B cell (primary cell): ENCODE measurements at regions not wholly inside any gene's neighbourhood (a gene's known extent, or its start where the extent isn't known, plus 50 kb on each side); places are given as distances from the start of the nearest gene placed in this dataset.

Source experiments
- ATAC-seq: fragments of 200-7000 bp; cut with Tn5 transposase; one replicate; pipeline ENCODE4 v1.10.0; 2021; ENCODE audit warnings: low read depth, mild to moderate bottlenecking, moderate number of reproducible peaks, moderate library complexity
- CTCF ChIA-PET: fragments of 350-600 bp; sonication (Branson Sonifier 250); formaldehyde crosslinking; loops from one replicate; lab custom pipeline; 2021; ENCODE audit warnings: antibody characterized with exemption, inconsistent platforms; lab: Charles Lee
- POLR2A ChIA-PET: fragments of 350-600 bp; sonication (Branson Sonifier 250); formaldehyde crosslinking; loops from one replicate; lab custom pipeline; 2021; ENCODE audit warnings: antibody characterized with exemption; lab: Charles Lee
- DNase-seq: peaks from one replicate; pipeline ENCODE4 v3.0.0; 2013
- H2AFZ ChIP-seq: 2 replicates; pipeline ENCODE4 v1.6.1; 2012; ENCODE audit warnings: mild to moderate bottlenecking, low read depth, low read length; ENCODE audit not compliant: insufficient read depth, poor library complexity, severe bottlenecking
- H3K27ac ChIP-seq, 2 donors: 1 replicate in 1 of 2; 2 replicates in 1 of 2; pipeline ENCODE4 v1.5.1; 2012 to 2013; ENCODE audit warnings: low read length in 2 of 2, mild to moderate bottlenecking in 2 of 2, moderate library complexity in 1 of 2
- H3K27me3 ChIP-seq, 4 experiments: fragments of 200-600 bp in 1 of 4; sonication (generic) in 1 of 4; replicated peaks in 1 of 4; 1 replicate in 2 of 4; 2 replicates in 2 of 4; pipeline versions ENCODE4 v1.6.1 to v1.7.0; 2013 to 2016; ENCODE audit warnings: low read length in 3 of 4, mild to moderate bottlenecking in 2 of 4, mixed read lengths in 1 of 4, moderate library complexity in 1 of 4; ENCODE audit not compliant: insufficient read depth in 4 of 4, control insufficient read depth in 3 of 4; ENCODE audit errors: control extremely low read depth in 1 of 4
- H3K36me3 ChIP-seq, 2 experiments: replicated peaks in 1 of 2; 1 replicate in 1 of 2; 2 replicates in 1 of 2; pipeline versions ENCODE4 v1.6.1 to v1.7.1; 2013; ENCODE audit warnings: low read length in 1 of 2; ENCODE audit not compliant: insufficient read depth in 2 of 2, control insufficient read depth in 1 of 2; ENCODE audit errors: control extremely low read depth in 1 of 2, extremely low read depth in 1 of 2
- H3K4me1 ChIP-seq, 2 donors: fragments of 200-600 bp in 1 of 2; sonication (generic) in 1 of 2; 1 replicate in 1 of 2; 2 replicates in 1 of 2; pipeline versions ENCODE4 v1.5.1 to v1.6.1; 2013 to 2017; ENCODE audit warnings: low read length in 2 of 2; ENCODE audit not compliant: control insufficient read depth in 2 of 2, insufficient read depth in 2 of 2
- H3K4me2 ChIP-seq: replicated peaks from 2 replicates; pipeline ENCODE3; 2012; ENCODE audit warnings: mild to moderate bottlenecking, low read depth, low read length; ENCODE audit not compliant: poor library complexity, severe bottlenecking
- H3K4me3 ChIP-seq, 5 experiments: fragments of 200-600 bp in 1 of 5; sonication (generic) in 1 of 5; 1 replicate in 3 of 5; 2 replicates in 2 of 5; pipeline versions ENCODE4 v1.5.1 to v1.7.0; 2011 to 2016; ENCODE audit warnings: low read length in 4 of 5, mild to moderate bottlenecking in 4 of 5, low read depth in 2 of 5, control low read depth in 1 of 5, moderate library complexity in 1 of 5; ENCODE audit not compliant: insufficient read depth in 1 of 5; ENCODE audit errors: control extremely low read depth in 1 of 5, extremely low read depth in 1 of 5
- H3K79me2 ChIP-seq: fragments of 200-600 bp; sonication (generic); one replicate; pipeline ENCODE4 v1.6.0; 2016; ENCODE audit warnings: low read length; ENCODE audit not compliant: control insufficient read depth, insufficient read depth
- H3K9ac ChIP-seq: fragments of 200-600 bp; sonication (generic); 2 replicates; pipeline ENCODE4 v1.6.1; 2017; ENCODE audit warnings: mild to moderate bottlenecking, low read length, moderate library complexity
- H3K9me3 ChIP-seq, 3 donors: one replicate each; pipeline versions ENCODE4 v1.6.1 to v1.7.1; 2013; ENCODE audit warnings: low read length in 2 of 3; ENCODE audit not compliant: control insufficient read depth in 2 of 3, insufficient read depth in 1 of 3; ENCODE audit errors: control extremely low read depth in 1 of 3
- H4K20me1 ChIP-seq: 2 replicates; pipeline ENCODE4 v1.6.0; 2012; ENCODE audit warnings: mild to moderate bottlenecking, low read length; ENCODE audit not compliant: insufficient read depth, control insufficient read depth, poor library complexity, severe bottlenecking
- H3K27ac Mint-ChIP-seq: one replicate; pipeline ENCODE4 v1.8.0; 2021; ENCODE audit warnings: mixed read lengths
- H3K27me3 Mint-ChIP-seq: one replicate; pipeline ENCODE4 v1.8.0; 2021; ENCODE audit warnings: mixed read lengths
- H3K4me1 Mint-ChIP-seq: one replicate; pipeline ENCODE4 v1.8.0; 2021; ENCODE audit warnings: mixed read lengths
- H3K4me3 Mint-ChIP-seq: one replicate; pipeline ENCODE4 v1.8.0; 2021; ENCODE audit warnings: mixed read lengths
- H3K9me3 Mint-ChIP-seq: one replicate; pipeline ENCODE4 v1.8.0; 2022; ENCODE audit warnings: mixed read lengths; ENCODE audit not compliant: insufficient read depth
- CTCF ChIP-seq: fragments of 200-600 bp; IDR thresholded peaks from one replicate; pipeline ENCODE4 v1.8.0; 2022; ENCODE audit warnings: antibody characterized with exemption, mild to moderate bottlenecking
- EZH2 ChIP-seq: IDR thresholded peaks from 2 replicates; pipeline ENCODE4 v1.6.1; 2012; ENCODE audit warnings: borderline replicate concordance, low read depth, mild to moderate bottlenecking, moderate library complexity, low read length; ENCODE audit not compliant: insufficient read depth, poor library complexity, severe bottlenecking
- WGBS: methylation state at CpG from one replicate; pipeline ENCODE4 v1.1.5; 2013; ENCODE audit warnings: missing lambda C conversion rate; ENCODE audit not compliant: insufficient coverage; 5-methylcytosine and 5-hydroxymethylcytosine counted together
- intact Hi-C: fragments of 100-400 bp; cut with micrococcal nuclease; formaldehyde crosslinking; loops from one replicate; pipeline ENCODE4 v1.10.0; 2022

GRCh38 chr2:37523814-37524362 lies 147.6 kb downstream of the CDC42EP3 start:
- no peak overlapping the region for H3K27ac ChIP-seq
- intact Hi-C loops, result no loop called here
- no peaks in the 10 kb centered on the region for H3K9me3 ChIP-seq
- H3K27me3 Mint-ChIP-seq, result no peaks in the 10 kb centered on the region
- H3K9ac ChIP-seq, result no peak overlapping the region
- H4K20me1 ChIP-seq, result no peaks in the 10 kb centered on the region
- no peaks in the 10 kb centered on the region for H3K36me3 ChIP-seq
- WGBS, result no CpG with 5 or more reads among the region's 5 CpGs
- H2AFZ ChIP-seq, result no peak overlapping the region
- no peak overlapping the region for H3K4me3 ChIP-seq
- no peaks in the 10 kb centered on the region for H3K9me3 Mint-ChIP-seq
- TF ChIP-seq CTCF (no peak), EZH2 (no peak)
- ChIA-PET CTCF (interaction anchor here (0.7 kb wide), 1 partner anchor 12 kb away, joined by 3 read pairs; no protein-coding TSS in a partner anchor), POLR2A (no interaction called here)
- no peak overlapping the region for H3K27ac Mint-ChIP-seq
- no peak overlapping the region for H3K4me2 ChIP-seq
- H3K4me1 ChIP-seq, result peaks cover 11% of the 10 kb centered on the region in 2 donors
- DNase-seq (no peak), ATAC-seq (no peak)
- H3K79me2 ChIP-seq, result no peaks in the 10 kb centered on the region
- no peak overlapping the region for H3K4me3 Mint-ChIP-seq
- H3K4me1 Mint-ChIP-seq, result peaks cover 12% of the 10 kb centered on the region
- no peaks in the 10 kb centered on the region for H3K27me3 ChIP-seq

DNA sequence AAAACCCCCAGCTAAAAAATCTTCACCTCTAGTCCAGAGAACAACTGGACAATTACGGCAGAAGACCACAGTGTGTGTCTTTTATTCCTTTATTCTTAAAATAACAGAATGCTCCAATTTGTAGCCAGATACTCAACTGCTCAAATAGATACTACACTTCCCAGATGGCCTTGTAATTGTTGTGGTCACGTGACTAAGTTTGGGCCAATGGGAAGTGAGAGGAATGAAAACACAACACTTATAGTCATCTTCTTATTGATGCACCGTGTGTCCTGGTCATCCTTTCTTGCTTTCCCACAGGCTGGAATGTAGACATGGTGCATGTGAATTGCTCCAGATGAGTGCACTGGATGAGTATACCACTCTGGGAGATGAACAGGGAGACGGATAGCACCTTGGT lies 145.1 kb downstream of the CDC42EP3 start:
- H3K27me3 ChIP-seq, result no peaks in the 10 kb centered on the region
- intact Hi-C loops, result no loop called here
- no peak overlapping the region for H3K9ac ChIP-seq
- H3K4me1 Mint-ChIP-seq, result peaks cover 12% of the 10 kb centered on the region
- CTCF ChIA-PET, result no interaction called here
- H3K4me3 ChIP-seq, result no peak overlapping the region
- WGBS, result 50% methylated on average over 2 of the region's 4 CpGs
- no peak for TF ChIP-seq CTCF
- no peak for TF ChIP-seq EZH2
- ATAC-seq, result no peak
- H3K9me3 ChIP-seq, result no peaks in the 10 kb centered on the region
- POLR2A ChIA-PET, result no interaction called here
- H2AFZ ChIP-seq, result no peak overlapping the region
- DNase-seq, result no peak
- H4K20me1 ChIP-seq, result no peaks in the 10 kb centered on the region
- H3K9me3 Mint-ChIP-seq, result no peaks in the 10 kb centered on the region
- H3K79me2 ChIP-seq, result no peaks in the 10 kb centered on the region
- H3K4me2 ChIP-seq, result no peak overlapping the region
- no peaks in the 10 kb centered on the region for H3K27me3 Mint-ChIP-seq
- H3K27ac ChIP-seq, result no peak overlapping the region
- H3K4me3 Mint-ChIP-seq, result no peak overlapping the region
- no peaks in the 10 kb centered on the region for H3K36me3 ChIP-seq
- no peak overlapping the region for H3K27ac Mint-ChIP-seq
- H3K4me1 ChIP-seq, result peaks cover 11% of the 10 kb centered on the region in 2 donors
